Pons (tissue), 1 donor: ENCODE measurements at regions not wholly inside any gene's neighbourhood (a gene's known extent, or its start where the extent isn't known, plus 50 kb on each side); places are given as distances from the start of the nearest gene placed in this dataset.
A peak's percentile ranks its signal among the peaks of the same experiment; 100 is the strongest.

ENCODE experiments used
- DNase-seq: peaks from one replicate; pipeline ENCODE4 v3.0.0-alpha.2; 2016; ENCODE audit warnings: low spot score

DNA sequence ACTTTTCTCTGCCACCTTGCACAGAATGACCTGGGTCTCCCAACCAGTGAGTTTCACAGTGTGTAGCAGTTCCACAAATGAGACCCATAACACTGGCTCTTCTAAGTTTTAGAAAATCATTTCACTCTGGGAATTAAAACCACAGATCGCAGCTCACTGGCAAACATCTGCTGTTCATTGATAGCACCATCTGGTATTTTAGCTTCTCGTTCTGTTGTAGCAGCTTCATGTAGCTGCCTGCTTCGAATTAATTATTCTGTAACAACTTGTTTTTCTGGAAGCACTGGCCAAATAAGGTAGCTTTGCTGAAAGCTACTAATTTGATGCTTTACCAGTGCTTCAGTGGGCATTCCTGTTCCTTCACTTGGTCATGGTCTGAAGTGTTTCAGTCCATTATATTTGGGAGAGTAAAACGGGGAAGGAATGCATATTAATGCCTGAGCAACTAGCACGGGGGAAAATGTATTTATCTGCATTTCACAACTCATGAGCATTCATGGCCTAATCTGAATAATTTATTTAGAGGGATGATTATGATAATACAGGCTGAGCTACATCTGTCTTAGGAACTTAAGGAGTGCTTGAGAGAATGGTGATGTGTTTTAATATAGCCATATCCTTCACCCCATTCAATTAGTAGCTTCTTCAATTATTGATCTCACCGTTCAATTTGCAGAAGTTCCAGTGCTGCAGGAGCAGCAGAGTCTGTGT, 447.4 kb downstream of the XPNPEP1 start:
- no peak for DNase-seq

DNA sequence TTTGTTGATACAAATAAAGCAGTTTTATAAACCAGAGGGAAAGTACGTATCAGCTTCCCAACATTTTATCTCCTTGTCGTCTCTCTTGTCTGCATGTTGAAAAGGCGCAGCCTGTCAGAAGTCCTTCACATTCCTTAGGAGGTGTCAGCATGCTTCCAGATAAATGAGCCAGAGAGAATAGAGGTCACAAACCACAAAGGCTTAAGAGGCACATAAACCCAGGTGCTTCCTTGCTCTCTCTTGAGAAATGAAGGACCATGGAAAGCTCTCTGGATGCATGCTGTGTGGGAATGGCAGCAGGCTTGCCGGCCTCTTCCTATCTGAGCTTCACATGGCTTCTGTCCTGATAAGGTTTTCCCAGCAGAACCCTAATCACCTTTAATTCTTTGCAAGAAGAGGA, 448.5 kb downstream of the XPNPEP1 start:
- DNase-seq, result no peak

DNA sequence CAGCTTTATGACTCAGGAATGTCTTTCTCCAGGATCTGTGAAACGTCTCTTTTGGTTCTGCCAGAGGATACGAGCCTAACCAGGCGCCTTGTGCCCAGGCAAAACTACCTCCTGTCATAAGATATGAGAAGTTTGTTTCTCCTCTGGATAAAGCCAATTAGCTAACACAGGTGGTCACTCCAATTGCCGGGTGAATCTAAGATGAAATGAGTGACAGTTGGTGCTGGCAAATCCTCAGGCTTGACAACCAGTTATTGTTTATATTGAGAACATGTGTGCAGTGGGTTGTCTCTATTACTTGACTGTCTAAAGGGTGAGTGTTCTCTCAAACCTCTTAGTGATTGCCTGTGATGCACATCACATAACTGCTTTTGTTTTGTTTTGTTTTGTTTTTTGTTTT, 449.1 kb downstream of the XPNPEP1 start:
- DNase-seq, result no peak

DNA sequence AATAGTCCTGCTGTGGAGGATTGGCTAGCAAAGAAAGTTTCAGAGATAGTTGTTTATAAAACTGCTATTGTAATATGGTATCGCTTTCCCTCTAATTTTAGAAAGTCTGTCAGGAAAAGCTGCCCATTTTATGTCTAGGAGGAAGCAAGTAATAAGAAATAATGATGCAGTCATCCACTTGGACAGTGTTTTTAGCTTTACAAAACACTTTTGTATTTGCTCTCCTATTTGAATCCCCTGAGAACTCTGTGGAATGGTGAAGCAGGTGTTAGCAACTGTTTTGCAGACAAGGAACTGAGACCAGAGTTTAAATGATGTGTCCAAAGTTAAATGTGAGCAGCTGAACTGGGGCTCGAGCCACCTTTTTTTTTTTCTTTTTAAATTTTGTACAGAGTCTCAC, 455.8 kb downstream of the XPNPEP1 start:
- DNase-seq, result no peak

DNA sequence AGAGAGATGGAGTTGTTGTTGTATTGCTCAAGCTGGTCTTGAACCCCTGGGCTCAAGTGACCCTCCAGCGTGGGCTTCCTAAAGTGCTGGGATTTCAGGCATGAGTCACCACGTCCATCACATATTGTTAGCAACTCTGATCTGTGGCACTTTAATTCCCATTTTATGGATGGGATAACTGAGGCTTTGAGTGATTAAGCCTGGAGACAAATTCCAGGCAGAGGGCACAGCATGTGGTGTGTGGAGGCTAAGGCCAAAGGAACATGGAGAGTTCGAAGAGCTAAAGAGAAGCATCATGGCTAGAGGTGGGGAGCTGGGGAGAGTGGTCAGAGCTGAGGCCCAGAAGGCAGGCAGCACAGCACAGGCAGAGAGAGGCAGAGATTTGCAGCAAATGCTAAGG, 458.4 kb downstream of the XPNPEP1 start:
- no peak for DNase-seq

DNA sequence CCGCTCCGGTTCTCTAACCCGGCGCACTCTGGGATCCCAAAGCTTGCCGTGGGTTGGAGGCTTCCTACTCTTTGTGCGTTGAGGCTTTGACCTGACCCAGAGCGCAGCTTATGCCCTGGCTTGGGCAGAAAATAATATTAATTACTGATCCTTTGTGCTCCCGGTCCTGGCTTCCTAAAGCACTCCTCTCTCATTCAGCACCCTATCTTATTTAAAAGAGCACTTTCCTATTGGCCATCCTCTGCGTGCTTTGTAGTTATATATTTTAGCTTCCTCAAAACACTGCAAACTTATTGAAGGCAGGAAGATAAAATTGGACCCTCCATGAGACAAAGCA, 466.0 kb downstream of the XPNPEP1 start:
- DNase-seq, result no peak

DNA sequence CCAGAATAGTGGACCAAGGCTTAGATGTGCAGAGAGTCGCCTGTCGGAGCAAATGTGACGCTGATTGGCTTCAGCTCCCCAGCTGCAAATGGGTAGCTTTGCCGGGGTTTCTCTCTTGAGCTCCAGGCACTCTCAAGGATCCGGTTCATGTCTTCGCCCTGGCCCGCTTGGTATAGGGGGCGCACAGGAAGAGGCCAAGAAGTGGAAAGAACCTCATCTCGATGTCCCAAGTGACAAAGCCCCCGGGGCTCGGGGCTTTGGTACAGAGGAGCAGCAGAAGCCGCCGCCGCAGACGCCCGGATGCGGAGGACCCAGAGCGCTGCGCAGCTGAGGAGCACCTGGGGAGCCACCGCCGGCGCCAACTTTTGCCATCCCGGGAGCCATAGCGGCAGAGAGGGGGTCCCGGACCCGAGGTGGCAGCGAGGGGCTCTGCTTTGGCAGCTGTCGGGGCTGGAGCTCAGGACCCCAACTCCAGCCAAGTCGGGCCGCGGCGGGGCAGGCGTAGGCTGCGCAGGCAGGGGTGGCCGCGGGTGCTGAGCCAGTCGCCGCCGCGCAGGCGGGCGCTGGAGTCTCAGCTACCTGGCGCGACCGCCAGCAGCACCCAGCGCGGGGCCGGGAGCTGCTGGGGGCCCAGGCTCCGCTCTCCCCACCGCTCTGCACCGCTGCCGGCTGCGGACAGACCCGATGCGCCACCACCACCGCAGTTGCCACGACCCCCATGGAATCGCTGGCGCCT, 466.6 kb downstream of the XPNPEP1 start:
- DNase-seq, result no peak

DNA sequence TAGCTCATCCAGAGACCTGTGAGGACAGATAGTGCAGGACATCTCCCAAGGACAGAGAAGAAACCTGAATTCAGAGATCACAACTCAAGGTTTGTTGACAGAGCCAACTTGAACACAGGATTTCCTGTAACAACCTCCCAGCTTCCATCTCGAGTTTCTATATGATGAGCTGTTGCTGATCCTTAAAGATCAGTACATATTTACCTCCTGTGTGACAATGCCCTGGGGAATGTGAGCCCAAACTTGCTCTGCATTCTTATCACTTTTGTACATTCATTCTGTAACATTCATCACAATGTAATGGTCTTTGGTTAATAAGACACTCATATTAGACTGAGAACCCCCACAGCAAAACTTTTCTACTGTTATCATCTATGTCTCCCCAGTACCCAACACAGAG, 468.6 kb downstream of the XPNPEP1 start:
- DNase-seq, result no peak

DNA sequence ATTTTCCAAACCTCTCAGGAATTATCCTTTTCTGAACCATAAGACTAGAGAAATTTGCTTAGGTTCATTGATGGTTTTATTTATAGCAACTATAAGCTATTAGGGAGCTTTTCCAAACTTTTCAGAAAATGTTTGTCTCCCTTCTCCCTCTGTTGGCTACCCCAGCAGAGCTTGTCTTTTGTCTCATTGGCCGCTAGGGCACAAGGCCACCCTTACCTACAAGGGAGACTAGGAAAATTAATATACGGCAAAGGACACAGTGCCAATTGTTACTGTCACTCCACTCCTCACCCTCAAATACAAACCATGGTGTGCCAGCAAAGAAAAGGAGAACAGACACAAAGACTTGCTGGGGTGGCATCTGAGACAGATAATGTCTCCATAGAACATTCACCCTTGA, 471.4 kb downstream of the XPNPEP1 start:
- DNase-seq, result no peak

DNA sequence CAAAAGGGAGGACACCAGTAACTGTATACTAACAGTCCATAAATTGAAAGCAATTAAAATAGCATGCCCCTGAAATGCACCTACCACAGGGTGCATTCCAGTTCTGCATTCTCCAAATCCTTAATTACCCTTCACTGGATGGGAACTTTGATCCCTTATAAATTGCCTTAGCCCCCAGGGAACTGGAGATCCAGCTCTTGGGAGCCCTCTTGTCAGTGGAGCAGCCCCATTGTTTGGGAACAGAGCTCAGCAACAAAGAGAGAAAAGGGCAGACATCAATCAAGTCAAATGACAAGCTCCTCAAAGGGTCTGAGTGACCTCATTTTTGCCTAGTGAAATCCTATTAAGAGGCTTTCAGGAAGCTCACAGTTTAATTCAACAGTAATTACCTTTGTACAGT, 472.6 kb downstream of the XPNPEP1 start:
- no peak for DNase-seq

DNA sequence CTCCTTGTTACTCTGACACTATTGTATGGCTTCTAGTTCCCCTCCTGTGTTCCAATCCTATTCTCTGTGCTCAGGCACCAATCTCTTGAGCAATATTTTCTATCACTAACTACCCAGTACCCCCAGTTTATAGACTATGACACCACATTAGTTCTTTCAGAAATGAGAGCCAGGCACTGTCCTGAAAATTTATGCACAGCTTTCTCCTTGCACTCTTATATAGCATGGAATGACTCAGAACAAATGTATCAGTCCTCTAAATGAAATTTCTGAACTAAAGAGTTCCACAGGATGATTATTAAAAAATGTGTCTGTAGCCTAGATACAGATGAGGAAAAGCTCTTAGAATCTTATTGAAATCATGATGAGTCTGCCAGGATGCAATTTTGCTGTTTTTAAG, 489.9 kb downstream of the XPNPEP1 start:
- DNase-seq, result no peak

DNA sequence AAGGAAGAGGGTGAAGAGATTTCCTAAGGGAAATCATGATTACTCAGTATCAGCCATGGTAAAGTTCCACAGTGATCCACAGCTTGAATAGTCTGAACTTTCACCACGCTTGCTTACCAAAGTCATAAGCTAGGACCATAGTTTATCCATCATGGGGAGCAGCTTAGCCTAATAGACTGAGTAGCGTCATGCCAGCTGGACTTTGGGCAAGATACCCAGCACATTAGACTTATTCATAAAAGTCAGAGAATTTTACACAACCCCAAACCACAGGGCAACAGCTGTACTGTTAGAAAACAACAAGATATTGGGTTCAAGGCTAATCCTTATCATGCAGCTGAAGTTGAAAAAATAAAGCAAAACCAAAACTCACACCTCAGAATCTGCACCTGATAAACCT, 491.0 kb downstream of the XPNPEP1 start:
- no peak for DNase-seq

DNA sequence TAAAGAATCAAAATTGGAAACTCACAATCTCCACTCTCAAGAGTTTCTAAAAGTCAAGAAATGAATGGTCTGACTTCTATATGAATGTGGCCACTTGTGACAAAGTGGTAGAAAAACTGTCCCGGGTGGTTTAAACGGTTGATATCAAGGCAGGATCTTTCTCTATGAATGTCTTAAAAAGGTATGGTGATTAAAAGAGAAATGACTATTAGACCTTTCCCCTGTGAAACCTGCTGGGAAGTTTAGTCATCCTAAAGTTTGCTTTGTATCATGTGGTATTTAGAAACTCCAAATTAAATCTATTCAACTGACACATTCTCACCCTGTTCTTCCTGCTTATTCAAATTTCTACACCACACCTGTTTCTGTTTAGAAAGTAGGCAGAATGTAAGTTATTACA, 492.5 kb downstream of the XPNPEP1 start:
- DNase-seq, result no peak

DNA sequence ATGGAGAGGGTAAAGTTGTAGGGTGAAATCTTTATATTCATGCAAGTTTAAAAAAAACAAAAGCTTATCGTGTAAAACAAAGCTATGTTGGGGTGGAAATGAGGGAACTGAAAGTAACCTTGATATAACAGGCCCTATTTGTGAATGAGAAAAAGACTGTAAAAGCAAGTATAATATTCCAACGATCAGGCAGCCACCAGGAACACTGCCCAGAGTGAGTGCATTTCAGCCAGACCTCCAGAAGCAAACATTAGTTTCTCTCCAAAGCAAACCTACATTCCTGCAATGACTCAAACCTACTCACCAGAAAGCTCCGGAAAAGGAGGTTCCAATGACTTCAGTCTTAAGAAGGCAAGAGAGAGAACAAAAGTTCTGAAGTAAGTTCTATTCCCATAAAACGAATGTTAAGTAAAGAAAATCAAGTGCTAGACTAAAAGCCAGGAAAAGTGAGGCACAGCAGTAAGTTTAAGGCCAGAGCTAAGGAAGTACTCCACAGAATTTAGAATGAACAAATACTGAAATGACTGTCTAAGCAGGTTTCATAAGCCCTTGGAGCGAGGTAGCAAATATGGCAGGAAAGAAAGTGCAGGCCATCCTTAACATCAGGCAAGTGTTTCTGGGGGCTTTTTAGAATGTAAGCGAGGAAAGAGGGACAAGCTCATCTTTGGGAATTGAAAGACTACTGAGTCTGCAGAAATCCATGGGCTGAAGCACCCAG, 493.1 kb downstream of the XPNPEP1 start:
- no peak for DNase-seq

DNA sequence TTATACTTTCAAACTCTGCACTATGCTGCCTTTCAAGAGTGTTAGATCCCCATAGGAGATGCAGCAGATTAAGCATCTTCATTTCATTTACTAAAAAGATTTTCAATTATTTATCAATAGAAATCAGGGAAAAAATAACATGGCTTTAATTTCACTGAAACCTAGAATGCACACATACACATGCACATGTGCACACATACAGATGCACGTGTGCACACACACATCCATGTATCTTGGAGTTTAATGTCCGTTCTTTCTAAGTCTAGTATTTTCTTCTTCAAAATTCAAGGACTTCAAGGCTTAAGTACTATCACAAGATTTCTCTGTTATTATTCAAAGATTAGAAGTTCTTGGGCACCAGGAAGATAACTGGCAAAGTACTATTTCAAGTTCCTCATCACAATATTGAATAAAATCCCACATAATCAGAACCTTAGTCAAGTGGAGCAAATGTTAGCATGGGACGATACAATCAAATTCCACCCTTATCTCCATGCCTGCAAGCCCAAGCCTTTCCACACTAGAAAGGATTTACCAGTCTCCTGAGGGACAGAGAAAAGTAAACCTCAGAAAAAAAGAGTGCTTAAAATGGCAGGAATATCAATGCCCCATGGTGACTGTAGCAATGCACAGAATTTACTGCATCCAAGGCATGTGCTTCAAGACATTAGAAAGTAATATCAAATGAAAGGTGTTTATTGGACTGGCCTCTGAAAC, 494.4 kb downstream of the XPNPEP1 start:
- no peak for DNase-seq

DNA sequence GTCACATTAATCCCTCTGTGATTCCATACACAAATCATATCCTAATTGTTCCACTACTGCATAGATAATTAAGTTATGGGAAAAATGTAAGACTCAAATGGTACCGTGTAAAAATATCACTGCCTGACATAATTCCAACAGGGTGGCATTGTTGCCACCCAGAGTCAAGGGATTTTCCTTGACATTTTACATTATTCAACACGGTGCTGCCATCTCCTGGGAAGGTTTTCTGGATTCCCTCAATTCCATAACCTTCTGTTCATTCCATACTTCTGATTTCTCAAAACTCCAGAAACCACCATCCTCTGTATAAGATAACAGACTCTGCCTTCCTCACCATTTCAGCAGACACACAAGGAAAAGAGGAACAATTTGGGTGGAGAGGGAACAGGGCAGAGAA, 495.9 kb downstream of the XPNPEP1 start:
- DNase-seq, result peak; percentile 28

DNA sequence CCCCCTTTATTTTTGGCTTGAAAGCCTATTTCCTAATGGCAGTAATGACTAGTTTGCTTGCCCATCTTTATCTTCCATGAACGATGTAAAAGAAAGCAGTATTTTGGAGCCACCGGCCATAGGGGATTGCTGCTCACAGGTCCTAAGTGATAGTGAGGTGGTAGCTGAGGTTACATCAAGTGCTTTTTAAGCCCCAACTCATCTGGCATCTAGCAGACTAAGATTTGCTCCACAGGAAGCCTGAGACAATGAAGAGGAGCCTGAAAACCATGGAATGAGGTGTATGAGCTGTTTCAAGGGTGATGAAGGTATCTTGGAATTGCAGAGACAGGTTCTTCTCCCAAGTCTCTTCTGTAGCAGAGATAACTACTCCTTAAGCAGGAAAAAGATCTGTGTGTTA, 496.3 kb downstream of the XPNPEP1 start:
- DNase-seq, result no peak

DNA sequence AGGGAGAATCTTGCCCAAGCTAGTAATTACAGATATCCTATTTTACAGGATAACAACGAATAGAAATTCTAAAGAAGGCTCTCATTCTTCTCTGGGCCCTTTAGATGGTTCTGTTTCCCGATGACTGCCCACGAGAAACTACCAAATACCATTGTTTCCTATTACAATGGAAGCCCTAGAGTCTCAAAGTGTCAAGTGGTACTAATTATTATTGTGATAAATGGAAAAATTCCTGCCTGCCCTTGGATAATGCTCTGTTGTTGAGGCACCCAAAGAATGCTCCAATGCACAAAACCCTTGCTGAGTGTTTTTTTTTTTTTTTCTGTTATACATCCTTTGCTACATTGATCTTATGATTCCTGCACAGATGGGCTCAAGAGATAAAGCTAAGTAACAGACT, 504.5 kb downstream of the XPNPEP1 start:
- peak; percentile 65 for DNase-seq

DNA sequence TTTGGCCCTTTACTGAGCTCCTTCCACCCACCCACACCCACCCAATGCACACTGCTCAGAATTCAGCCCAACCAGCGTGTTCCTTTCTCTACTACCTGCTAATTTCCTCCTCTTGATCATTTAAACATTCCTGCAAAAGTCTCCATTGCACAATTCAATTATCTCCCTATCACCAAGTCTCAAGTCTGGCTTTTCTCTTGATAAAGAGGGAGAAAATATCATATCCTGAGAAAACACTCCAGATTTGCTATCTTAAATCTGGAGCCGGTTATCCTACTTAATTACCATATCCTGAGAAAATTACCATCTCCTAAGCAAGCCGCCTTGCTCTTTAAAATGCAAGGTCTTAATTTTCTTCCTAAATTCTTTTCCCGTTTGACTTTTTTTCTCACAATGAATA, 505.5 kb downstream of the XPNPEP1 start:
- DNase-seq, result no peak

DNA sequence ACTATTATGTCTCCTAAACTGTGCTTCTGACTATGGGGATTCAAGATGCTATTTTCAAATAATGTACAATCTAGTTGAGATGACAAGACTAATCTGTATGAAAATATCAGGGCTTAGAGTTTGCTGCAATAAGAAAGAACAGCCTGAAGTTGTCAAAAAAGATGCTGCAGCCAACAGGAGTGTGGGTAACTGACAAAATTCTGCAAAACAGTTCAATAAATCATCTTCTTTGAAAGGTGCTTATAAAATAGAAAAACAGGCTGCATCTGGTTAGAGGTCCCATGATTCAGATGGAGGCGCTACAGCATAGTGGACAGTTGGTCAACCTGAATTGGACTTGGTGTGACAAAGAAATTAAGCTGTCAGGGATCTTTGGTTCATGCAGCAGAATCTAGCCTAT, 511.0 kb downstream of the XPNPEP1 start:
- DNase-seq, result no peak

DNA sequence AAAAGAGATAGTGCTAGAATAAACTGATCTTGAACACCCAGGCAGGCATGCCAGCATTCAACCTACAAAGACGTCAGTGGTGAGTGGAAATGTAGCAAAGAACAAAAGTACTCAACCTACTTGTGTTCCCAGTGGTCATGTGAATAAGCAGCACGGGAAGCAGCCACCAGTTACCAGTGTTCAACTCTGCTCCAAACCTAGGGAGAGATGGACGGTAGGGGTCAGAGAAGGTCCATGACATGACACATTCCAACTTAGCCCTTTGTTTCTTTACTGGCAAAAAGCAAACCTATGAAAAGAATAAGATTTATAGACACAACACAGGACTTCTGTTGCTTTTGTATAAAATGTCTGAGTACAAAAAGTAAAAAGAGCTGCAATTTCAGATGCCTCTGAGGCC, 511.4 kb downstream of the XPNPEP1 start:
- peak; percentile 42 for DNase-seq

DNA sequence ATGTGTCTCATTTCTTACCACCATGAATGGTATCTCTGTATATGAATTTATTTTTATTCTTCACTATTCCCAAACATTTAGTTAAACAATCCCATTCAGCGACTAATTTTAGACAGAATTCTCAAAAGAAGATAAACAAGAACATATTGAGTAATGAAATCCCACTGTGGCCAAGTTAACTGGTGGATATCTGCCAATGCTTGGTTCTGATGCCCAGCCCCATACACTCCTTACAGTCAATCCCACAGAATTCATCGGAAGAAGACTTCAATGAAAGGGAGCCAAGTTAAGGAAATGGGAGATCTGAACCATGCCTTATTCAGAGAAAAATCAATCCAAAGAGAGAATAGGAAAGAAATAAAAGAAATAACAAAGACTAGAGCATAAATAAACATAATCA, 518.0 kb downstream of the XPNPEP1 start:
- DNase-seq, result no peak

DNA sequence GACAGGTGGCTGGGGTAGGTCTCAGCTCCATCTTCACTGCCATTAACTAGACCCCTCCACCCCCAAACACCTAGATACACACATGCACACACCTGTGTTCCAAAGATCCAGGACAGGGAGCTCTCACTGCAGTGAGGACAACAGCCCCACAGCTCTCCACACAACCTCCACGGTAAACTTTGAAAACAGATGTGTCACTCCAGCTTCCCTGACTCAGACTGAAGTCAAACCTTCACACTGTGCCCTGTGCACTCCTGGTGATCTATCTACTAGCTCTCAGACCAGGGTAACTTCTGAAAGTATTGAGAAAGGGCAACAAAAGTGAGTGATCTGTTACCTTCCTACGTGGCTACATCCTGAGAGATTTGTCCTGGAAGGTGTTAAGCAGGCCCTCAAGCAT, 519.8 kb downstream of the XPNPEP1 start:
- DNase-seq, result no peak
